GM12872 (cell line): ENCODE measurements at regions not wholly inside any gene's neighbourhood (a gene's known extent, or its start where the extent isn't known, plus 50 kb on each side); places are given as distances from the start of the nearest gene placed in this dataset.

ENCODE experiments used
- TF ChIP-seq, protein P1 (sequence below): IDR thresholded peaks from 3 replicates; pipeline ENCODE4 v1.5.1; 2011; ENCODE audit warnings: low read depth, mild to moderate bottlenecking, low read length, moderate library complexity; ENCODE audit not compliant: insufficient read depth

DNA sequence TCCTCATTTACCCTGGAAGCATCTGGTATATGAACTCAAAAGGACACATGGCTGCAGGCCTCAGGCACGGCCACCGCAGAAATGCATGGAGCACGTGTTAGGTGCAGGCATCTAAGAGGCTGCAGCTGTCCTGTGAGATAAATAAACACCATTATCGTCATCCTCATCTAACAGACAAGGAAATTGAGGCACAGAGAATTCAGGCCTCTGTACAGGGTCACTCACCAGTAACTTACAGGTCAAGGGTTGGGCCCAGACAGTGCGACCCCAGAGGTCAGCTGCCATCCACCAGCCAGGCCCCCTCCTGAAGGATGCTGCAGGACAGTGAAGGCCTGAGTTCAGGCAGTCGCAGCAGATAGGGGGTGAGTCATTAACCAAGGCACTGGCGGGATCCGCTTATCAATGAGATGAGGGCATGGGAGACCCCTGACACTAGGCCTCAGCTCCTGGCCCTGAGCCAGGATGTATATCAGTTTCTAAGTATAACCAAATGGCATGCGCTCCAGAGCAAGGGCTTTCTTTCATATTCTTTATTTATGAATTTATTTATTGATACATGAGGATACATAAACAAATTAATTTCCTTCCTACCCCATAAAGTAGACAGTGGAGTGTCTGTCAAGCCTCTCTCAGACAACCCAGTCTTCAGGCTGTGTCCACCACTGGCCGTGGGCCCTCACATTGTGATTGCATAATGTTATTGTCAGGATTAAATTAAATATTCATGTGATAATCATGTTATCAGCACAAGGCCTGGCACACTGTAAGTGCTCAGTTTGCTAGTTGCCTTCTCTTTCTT lies 316.9 kb downstream of the QKI start:
- TF ChIP-seq, protein P1, sequence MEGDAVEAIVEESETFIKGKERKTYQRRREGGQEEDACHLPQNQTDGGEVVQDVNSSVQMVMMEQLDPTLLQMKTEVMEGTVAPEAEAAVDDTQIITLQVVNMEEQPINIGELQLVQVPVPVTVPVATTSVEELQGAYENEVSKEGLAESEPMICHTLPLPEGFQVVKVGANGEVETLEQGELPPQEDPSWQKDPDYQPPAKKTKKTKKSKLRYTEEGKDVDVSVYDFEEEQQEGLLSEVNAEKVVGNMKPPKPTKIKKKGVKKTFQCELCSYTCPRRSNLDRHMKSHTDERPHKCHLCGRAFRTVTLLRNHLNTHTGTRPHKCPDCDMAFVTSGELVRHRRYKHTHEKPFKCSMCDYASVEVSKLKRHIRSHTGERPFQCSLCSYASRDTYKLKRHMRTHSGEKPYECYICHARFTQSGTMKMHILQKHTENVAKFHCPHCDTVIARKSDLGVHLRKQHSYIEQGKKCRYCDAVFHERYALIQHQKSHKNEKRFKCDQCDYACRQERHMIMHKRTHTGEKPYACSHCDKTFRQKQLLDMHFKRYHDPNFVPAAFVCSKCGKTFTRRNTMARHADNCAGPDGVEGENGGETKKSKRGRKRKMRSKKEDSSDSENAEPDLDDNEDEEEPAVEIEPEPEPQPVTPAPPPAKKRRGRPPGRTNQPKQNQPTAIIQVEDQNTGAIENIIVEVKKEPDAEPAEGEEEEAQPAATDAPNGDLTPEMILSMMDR = no peak

DNA sequence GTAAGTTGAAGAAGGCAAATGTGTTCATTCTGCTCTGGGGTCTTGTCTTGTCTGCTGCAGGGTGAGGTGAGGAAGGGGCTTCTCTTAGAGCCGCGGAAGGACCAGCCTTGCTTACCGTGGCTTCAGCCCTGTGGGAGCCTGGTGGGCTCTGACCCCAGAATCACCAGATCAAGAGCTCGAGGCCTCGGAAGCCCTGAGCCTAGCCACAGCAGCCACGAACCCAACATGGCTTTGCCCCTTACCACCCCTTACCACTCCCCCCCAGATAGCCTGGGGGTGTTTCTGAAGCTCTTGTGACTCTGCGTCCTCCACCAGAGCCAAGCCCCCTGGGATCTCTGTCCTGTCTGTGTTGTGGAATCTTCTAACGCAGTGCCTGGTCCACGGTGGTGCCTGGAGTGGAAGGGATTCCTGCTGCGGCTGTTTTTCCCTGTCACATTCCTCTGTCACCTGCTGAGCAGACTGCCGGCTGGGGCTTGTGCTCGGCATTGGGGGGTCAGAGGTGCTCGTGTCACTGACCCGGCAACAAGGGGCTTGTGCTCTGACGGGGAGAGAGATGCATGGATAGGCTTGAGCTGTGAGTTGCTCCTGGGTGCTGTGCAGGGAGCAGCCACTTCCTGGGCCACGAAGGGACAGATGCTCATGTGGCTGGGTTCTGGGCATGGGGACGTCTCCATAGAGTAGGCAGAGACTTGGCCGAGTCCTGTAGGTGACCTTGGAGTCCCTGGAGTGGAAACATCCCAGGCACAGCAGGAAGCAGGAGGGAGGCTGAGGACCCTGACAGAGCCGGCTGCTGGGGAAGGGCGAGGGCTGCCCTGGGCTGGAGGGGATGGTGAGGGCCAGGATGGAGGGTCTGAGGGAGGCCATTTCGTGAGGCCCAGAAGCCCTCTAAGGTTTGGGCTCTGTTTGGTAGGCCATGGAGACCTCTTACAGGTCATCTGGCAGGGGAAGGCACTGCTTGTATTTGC lies 316.0 kb downstream of the QKI start:
- TF ChIP-seq, protein P1 = no peak

DNA sequence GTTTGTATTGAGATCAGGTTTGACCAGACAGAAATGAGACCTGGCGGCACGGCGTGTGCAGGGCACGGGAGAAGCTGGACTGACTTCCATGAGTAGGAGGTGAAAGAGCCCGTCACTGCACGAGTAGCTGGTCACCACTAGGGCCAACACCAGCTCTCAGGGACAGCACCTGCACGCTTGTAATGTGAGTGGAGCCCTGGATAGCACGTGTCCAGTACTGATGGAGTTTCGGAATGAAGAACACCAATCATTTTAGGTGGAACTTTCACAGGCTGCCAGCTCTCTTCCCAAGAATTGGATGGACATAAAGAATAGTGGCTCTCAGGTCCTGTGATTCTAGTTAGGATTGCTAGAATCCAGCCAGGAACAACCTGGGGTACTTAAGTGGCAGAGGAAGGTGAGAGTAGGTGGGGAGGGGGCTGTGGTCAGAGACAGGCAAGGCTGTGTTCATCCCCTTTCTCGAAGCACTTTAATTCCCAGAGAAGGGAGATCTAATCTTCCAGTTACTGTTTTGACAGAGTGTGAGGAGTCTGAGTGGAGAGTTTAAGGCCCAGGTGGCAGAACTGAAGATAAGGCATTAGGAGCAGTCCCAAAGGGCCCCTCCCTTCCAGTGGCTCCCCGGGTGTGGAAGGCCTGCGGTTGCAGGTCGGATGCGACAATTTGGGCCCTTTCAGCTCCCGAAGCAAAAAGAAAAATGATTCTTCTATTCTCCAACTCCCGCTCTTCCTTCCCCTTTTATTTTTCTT lies 314.8 kb downstream of the QKI start:
- TF ChIP-seq, protein P1 = no peak

DNA sequence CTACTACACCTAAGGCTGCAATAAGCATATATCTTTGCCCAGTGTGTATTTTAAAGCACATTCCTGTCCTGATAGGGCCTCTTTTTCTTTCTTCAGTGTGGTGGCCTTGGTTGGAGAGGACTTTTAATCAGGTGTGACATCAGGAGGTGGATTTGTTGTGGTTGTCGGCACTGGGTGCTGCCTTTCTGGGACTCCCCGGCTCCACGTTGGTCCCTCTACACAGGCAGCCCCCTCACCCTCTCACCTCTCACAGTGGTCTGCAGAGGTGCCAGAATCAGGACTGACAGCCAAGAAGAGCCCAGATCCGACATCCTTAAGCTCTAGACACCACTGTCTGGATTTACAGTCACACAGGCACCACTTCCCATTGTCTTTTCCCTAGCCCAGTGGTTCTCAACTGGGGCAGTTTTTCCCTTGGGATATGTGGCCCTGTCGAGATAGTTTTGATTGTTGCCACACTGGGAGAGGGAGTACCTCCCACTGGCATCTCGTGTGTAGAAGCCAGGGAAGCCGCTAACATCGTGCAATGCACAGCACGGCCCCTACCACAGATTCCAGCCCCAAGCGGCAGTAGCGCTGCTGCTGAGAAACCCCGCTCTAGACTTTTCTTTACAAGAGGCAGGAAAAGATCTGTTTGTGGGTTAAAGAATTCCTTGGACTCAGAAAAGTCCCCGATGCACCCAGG lies 314.1 kb downstream of the QKI start:
- TF ChIP-seq, protein P1 = no peak

DNA sequence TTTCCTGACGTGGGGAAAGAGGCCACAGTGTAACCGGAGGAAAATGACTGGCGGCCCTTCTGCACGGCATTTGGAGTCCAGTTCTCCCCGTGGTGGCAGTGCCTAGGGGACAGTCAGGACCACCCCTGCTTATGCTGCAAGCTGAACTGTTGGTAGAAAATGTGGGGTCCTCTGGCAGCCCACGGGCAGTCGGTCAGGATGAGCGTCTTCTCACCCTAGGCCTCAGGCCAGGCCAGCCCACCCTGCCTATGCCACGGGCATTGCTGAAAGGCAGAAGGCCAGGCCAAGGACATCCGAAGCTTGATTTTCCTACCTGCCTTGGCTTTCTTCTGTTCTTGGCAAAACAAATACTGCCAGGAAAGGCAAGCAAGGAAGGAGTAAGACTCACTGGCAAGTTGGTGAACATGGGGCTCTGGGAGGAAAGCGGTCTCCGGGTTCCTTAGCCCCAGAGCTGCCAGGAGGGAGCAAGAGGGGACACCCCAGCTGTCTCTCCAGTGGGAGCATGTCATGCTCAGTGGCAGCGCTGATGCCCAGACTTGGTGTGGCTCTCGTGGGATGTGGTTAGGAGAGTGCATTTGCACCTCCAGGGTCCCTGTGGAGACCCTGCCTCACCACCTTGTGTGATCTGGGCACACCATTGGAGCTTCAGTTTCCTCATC lies 311.6 kb downstream of the QKI start:
- TF ChIP-seq, protein P1 = no peak

DNA sequence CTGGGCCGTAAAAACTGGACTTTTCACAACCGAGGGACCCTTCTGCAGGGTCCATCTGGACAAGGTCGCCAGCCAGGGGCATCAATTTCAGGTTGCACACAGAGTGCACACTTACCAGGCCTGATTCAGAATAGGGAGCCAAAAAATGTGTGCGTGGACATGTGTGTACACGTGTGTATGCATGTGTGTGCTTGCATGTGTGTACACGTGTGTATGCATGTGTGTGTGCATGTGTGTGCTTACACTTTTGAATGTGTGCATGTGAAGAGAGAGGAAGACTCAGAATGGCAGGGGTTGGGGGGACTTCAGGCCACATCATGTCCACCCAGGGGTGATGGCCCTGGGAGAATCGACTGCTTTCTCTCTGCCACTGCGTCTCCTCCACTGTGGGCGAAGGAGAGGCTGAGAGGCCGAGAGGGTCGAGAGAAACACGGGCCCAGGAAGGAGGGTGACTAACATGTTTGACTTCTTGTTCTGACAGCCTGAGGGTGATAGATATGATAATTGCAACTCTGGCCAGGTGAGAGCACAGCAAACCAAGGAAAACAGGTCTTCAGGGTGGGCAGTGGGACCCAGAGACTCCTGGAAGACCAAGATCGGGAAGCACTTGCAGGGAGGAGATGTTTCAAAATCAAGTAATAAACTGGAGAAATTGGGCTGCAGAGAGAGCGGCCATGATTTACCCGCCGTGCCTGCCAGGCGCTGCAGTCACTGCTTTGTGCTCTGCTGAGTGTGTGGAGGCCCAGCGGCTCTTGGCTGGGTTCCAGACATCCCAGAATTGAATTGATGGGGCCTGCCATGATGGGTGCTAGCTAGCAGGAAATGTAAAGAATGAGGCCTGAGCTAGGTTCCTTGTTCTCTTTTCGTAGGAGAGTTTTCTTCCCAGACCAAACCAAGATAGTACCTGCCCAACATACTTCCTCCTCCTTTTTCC lies 310.8 kb downstream of the QKI start:
- TF ChIP-seq, protein P1 = no peak
